HS-27A (cell line): ENCODE measurements at regions not wholly inside any gene's neighbourhood (a gene's known extent, or its start where the extent isn't known, plus 50 kb on each side); places are given as distances from the start of the nearest gene placed in this dataset.

ENCODE experiments used
- DNase-seq: peaks from one replicate; pipeline ENCODE4 v3.0.0-alpha.2; 2012; ENCODE audit warnings: low read depth, missing footprints

DNA sequence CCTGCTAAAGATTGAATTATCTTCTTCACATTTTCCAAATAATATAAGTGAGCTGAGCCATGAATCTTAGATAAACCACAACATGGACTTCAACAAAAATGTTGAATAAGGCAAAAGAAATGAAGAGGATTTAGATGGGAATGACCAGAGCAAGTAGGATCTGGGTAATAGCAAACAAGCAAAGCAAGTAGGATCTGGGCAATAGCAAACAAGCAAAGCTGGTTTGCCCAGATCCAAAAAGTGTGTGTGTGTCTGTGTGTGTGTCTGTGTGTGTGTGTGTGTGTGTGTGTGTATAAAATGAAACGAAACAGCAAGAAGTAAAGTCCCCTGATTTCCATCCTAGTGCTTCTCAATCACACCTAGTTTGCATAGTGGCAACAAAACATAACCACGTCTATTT is 549.1 kb downstream of the RERGL start:
- no peak for DNase-seq

DNA sequence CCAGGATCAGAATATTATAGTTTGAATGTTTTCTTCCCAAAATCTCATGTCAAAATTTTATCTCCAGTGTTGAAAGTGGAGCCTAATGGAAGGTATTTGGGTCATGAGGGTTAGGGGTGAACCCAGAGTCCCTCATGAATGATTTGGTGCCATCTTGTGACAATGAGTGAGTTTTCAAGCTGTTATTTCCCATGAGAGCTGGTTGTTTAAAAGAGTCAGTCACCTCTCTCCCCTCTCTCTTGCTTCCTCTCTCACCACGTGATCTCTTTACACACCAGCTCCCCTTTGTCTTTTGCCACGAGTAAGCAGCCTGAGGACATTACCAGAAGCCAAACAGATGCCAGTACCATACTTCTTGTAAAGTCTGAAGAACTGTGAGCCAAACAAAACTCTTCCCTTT is 561.6 kb downstream of the RERGL start:
- DNase-seq: no peak

DNA sequence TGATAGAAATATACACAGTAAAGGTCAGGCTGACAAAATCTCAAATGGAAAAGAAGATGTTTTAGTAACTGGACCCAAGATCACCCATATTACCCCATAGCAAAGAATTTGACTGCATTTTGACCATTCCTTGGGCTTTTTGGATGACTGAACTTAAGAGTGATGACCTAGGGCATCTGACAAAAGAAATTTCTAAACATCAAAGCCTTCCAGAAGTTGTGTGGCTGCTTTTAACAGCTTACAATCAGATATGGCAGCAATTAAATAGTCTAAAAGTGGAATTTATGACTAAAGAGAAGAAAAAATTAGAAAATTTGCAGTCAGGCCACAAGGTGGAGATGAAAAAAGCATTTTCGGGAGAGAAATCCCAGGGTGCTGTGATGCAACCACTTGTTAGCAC is 563.0 kb downstream of the RERGL start:
- DNase-seq: no peak

DNA sequence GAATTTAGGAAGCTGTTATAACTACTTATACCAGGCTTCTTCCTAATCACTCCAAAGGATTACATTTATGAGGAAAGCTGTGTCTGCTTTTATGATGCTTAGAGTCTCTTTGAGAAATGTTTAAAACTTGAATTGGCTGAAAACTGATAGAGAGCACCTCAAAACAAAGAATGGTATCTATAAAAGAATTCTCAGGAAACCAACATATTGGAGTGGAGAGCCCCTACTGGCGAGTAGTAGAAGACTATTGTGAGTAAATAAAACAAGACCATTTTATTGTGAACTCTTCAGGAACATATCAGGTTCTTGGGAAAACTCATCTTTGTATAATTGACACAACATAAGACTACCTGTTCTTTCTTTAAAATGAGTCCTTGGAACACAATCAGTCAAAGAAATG is 578.6 kb downstream of the RERGL start:
- DNase-seq: no peak

DNA sequence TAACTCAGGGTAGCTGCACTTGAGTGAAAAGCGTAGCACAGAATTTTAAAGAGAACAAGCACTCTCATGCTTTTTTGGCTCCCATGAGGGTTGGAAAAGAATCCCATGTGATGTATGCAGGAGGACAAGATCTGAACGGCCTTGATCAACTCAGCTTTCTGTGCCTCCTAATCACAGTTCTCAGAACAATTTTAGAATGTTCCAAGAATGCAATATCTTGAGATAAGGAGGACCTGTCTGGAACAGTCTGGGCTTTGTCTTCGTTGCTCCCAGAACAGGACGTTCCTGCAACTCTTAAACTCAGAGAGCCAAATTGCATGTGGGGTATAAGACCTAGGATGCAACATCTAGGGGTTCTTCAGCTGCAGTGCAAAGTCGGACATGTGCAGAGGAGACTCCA is 582.7 kb downstream of the RERGL start:
- no peak for DNase-seq

DNA sequence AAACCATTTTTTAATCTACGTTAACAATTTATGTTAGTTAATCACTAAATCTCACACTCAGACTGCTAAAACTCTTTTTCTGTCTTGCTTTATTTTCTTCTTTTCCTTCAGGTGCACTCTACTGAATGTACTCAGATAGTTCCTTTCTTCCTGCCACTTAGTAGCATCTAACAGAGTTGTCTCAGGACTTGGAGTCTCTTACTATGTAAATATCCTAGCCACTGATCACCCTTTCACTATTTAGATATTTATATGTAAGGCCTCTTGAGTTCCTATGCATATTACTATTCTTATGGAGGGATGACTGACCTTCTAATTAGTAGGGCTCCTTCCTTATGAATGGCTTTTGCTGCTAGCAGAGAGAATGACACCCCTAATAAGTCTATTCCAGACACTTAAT is 586.3 kb downstream of the RERGL start:
- no peak for DNase-seq

DNA sequence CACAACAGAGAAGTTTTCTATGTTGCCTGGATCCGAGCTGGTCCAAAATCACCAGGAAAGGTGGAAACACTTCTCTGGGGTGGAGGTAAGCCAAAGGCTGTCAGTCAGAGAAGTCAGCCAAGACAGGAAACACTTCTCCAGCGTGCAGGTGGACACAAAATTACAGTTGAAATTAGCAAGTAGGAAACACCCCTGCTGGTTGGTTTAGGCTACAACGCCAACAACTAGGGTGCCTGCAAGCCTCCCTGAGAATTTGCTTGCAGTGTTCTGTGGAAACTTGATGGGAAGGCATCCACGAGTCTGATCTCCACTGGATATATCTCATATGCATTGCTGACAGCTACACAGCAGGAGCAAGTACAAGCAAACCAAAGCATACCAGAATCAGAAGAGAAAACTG is 600.5 kb downstream of the RERGL start:
- DNase-seq: no peak

DNA sequence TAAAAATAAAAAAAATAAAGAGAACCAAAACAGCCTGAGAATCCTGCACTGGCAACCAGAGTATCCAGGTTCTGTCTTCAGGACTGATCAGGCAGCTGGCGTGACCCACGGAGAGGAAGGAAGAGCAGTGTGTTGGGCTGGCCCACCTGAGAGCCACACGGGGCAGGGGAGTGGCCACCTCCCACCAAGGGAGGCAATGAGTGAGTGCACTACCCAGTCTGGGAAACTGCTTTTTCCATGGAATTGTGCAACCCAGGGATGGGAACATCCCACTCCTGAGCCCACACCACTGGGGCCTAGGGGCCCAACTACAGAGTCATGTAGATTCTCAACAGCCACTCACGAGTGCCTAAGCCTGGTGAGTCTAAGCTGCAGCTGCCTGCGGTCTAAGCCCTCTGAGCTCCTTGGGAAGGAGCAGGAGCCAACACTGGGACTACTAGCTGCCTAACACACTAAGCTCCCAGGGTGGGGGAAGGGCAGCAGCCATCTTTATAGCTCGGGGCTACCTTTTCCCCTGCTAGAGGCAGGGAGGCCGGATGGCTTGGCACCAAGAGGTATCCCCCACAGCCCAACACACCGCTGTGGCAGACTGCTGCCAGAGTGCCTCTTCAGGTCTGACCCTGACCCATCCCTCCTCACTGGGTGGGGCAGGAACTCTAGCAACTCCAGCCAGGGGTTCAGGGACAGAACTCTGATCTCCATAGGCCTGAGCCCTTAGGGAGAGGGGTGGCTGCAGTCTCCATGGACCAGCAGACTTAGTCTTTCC is 610.9 kb downstream of the RERGL start:
- no peak for DNase-seq

DNA sequence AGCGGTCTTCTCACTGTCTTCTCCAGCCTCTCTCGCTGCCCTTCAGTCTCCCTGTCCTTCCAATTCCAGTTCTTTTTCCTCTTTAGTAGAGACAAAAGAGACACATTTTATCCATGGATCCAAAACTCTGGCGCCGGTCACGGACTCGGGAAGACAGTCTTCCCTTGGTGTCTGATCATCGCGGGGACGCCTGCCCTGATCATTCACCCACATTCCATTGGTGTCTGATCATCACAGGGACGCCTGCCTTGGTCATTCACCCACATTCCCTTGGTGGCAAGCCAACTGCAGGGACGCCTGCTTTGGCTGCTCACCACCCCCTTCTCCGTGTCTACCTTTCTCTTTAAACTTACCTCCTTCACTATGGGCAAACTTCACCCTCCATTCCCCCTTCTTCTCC is 619.5 kb downstream of the RERGL start:
- DNase-seq: no peak

DNA sequence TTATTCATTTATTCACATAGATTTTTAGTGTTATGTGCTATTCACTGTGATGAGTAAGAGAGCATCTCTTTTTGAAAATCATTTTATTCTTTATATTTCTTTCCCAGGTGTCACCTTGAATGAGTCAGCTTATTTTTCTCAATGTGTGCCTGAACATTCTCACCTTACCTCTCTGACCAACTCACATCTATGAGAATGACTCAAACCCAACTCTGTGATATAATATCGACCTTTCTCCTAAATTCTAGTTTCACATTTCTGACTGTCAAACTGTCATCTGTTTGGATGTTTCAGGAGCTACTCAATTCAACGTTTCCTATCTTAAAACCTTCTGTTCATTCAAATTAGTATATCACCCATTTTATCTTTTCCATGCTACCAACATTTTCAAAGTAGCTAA is 630.8 kb downstream of the RERGL start:
- DNase-seq: no peak

DNA sequence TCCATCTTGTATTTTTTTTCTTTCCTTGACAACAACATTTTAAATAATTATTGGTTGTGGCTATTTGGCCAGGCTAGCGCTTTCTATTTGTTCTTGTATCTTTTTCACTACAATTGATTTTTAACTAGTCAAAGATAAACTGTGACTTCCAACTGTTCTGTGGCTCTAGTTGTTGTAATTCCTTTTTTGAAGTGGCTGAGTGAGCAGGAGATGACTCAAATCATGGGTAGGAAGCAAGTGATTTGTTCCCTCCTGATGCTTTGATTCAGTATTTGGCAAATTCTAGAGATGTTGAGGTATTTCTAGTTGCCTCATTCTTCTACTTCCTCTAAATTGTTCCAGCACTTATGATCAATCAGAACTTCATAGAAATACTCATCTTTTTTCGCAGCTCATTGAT is 633.5 kb downstream of the RERGL start:
- DNase-seq: no peak

DNA sequence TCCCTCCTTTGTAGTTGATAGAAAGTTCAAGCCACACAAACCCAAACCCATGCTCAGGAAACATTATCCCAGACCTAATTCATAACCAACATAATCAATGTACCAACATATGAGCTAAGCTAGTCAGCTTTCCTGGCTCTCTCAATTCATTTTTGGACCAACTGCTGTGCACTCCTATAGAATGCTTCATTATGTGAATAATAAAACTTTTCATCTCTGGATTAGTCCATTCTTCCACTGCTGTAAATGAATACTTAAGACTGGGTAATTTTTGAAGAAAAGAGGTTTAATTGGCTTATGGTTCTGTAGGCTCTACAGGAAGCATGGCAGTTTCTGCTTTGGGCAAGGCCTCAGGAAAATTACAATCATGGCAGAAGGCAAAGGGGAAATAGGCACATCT is 651.9 kb downstream of the RERGL start:
- no peak for DNase-seq

DNA sequence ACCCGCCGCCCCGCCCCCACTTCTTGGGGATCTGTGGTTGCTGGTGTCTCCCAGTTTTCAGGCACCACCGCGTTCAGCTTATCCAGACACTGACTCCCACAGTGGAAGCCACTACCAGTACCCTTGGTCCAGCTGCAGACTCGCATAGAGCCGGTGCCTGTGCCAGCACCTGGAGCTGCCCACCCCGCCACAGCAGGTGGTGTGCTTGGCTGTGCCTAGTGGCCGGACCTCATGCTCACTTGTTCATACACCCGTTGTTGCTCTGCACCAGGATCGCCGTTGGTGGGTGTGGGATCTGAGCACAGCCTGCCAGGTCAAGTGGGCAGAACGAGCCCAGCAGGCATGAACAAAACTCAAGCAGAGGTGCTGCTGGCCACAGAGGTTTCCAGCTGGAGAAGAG is 673.2 kb downstream of the RERGL start:
- no peak for DNase-seq

DNA sequence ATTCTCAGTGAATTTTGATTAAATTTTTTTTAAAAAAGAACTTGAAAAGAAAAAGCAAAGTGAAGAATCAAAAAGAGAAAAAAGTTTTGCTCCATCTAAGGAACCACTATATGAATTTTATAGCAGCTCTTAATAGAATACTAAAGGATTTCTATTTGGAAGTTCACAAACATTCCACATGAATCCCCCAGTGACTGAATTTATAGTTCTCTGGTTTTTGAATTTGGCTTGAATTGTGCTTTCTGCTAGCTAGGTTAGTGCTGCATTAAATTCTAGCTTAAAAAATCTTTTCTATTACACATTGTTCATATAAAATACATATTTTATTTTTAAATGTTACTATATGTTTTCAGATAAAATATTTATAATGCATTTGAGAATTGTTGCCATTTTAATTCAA is 675.4 kb downstream of the RERGL start:
- DNase-seq: no peak

DNA sequence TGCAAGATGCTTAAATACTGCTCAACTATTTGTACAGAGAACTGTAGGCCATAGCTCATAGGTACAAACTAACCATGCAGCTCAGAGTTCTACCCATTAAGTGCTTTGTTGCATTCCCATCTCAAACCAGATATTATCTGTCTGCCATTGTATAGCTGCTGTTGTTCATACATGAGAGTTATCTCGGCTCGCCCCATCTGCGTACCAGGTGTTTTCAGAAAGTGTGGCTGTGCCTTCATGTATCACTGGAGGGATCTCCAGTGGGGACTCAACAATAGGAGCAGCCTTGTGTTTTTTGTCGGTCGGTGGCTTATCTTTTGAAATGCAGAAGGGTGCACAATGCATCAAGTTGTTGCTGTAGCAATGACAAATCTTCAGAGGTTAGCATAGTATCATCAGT is 678.3 kb downstream of the RERGL start:
- DNase-seq: no peak

DNA sequence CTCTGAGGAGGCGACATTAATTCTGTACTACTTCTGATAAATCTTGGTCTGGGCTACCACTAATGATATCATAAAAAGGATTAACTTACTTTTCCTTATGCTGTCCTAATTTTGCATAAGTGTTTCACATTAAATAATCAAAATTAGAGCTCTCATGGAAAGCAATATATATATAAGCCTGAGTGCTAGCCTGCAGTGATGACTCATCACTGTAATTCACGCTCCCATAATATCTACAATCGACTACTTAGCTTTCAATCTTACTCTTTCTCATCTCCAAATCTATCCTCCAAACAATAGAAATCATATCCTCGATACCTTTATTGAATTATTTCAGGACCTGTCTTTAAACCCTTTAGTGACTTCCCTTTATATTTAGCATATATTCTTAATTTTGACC is 701.3 kb downstream of the RERGL start:
- DNase-seq: no peak

DNA sequence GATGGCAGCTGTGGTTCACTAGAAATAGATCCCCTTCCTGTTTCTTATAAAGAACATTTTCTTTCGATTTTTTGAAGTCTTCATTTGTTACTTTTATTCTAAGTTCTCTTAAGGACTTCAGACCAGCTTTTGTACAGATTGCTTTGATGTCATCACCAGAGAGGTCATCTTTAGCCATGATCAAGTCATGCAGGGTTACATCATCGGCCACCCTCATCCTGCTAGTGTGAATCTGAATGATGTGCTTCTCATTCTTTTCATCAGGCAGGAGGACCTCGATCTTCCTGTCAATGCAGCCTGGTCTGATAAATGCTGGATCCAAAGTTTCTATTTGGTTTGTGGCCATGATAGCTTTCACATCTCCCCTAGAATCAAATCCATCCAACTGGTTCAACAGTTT is 706.7 kb downstream of the RERGL start:
- DNase-seq: no peak

DNA sequence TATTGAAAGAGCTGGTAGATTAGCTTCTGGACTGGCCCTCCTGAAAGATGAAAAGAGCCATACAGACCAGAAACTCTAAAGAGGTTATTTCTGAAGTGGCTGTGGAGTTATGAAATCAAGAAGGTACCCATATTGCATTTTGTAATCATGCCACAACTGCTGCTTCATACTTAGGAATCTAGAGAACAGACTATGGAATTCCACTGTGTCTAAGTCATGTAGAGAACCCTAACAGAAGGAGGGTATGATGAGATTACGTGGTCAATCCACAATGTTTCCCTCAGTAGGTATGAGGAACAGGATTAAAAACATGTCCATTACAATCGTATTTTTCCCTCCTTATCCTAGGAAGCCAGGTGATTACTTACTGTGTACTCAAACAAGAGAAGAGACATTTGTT is 708.8 kb downstream of the RERGL start:
- no peak for DNase-seq

DNA sequence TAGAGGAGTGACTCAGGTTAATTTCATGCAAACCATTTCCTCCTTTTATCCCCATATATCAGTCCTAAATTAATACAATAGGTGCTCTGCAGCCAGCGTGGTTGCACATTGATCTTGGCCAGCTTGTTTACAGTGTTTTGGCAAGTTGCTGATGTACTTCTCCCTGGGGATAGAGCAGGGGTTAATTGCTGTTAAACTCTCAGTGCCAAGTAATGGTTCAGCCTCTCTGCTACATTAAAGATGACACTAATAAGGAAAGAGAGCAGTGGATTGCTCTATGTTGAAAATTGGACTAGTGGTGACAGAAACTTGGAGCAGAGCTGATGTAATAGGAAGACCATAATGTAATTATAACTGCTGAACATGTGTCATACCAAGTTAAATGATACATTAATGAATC is 717.5 kb downstream of the RERGL start:
- DNase-seq: no peak

DNA sequence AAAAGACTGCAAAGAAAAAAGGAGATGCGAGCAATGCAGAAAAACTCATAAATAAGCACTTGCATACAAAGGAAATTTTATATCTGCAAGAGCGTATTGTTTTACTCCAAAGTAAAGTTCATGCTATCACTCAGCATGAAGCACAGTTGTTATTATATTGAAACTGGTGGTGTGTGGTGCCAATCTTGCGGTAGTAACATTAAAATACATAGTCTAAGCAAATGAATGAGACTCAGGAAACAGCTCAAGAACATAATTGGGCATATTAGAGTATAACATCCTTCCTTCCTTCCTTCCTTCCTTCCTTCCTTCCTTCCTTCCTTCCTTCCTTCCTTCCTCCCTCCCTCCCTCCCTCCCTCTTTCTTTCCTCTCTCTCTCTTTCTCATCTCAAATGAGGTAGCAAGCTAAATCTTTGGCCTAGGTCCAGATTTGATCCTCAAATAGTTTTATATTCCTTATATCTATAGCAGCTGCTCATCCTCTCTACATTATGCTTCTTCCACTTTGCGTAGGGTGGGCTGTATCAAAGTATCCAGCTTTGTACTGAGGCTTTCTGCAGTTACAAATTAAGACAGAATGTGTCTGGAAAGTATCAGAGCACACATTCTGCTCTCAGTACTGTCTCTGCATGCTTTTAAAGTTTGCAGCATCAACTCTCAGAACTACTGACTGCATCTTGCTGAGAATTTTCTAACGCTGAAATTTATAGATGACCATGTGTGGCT is 718.3 kb downstream of the RERGL start:
- no peak for DNase-seq

DNA sequence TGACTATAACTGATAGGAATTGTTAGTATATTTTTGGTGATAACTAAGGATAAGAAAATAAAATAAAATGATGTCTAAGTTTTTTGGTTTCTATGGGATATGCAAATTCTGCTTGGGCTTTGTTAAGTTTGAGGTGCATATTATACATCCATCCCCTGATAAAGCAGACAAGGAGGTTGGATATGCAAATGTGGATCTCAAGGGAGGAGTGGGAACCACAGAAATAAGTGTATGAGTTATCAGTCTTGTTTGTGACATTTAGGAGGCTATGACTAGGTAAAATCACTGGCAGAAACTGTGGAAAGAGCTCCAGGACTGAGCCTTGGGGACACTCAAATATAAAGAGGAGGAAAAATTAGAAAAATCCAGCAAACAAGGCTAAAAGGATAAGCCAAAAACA is 719.4 kb downstream of the RERGL start:
- no peak for DNase-seq

DNA sequence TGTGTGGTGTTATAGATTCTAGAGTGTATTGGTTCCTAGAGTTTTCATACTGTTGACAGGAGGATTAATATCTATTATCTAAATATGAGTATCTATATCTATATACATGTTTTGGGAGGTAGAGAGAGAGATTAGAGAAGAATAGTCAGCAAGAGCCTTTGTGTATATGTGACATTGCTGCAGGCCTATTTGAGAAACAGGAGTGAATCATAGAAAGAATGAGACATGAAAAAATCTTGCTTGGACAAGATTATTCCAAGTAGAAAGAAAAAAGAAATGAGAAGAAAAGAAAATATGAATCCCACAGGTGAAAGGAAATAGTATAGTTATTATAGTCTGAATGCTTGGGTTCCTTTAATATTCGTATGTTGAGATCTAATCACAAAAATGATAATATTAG is 720.4 kb downstream of the RERGL start:
- DNase-seq: no peak

DNA sequence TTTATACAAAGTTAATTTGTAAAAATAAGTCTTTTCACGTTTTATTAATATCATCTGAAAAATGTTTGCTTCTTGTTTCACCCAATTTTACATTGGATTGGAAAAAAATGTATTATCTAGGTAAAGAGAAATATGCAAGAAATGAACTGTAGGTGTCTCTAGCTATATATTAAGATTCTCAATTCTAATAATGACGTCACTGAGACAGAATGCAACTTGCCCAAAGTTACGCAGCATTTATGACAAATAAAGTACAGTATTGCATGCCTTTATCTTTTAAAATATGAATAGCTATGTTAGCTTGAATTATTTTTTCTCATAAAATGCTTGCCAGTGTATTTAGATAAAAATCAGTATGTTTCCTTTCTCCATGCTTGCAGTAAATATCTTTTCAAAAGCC is 728.8 kb downstream of the RERGL start:
- no peak for DNase-seq

DNA sequence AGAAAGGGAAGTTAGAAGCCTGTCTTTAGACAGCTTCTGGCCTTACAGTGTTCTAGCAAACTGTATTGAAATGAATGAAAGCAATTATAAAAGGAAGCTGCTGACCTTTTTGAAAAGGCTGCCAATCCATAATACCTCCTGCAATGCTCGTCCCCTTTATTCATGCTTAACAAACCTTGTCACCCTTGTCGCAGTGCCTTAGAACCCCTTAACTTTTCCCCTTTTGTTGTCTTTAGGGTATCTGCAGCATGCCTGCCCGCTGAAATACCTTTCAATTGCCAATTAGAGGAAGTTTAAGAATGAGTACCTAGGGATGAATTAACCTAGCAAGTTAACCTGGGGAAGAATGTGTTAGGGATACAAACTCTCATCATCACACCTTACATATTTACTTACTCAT is 731.2 kb downstream of the RERGL start:
- no peak for DNase-seq
